H1 (cell line): ENCODE measurements at regions not wholly inside any gene's neighbourhood (a gene's known extent, or its start where the extent isn't known, plus 50 kb on each side); places are given as distances from the start of the nearest gene placed in this dataset.

Source experiments
- CTCF ChIA-PET: fragments of 300-600 bp; sonication (Branson Sonifier 250); formaldehyde crosslinking; loops from one replicate; lab custom pipeline; 2021; ENCODE audit not compliant: partially characterized antibody; lab: Charles Lee
- POLR2A ChIA-PET: fragments of 300-600 bp; sonication (Branson Sonifier 250); formaldehyde crosslinking; loops from one replicate; lab custom pipeline; 2021; ENCODE audit warnings: inconsistent platforms; ENCODE audit not compliant: partially characterized antibody; lab: Charles Lee
- DNase-seq, 2 experiments: peaks; one replicate each; pipeline versions ENCODE4 v3.0.0 to v3.0.0-alpha.2; 2010 to 2022; ENCODE audit warnings: low spot score in 2 of 2, low read depth in 1 of 2, mixed read lengths in 1 of 2
- FAIRE-seq: peaks from 2 replicates; lab custom pipeline; 2011; peaks lifted over from hg19 to GRCh38; lab: Jason Lieb, UNC
- H2AFZ ChIP-seq: 2 replicates; pipeline ENCODE4 v1.8.1; 2012; ENCODE audit warnings: low read length, inconsistent platforms
- H2AK5ac ChIP-seq: 2 replicates; pipeline ENCODE4 v1.6.1; 2013; ENCODE audit warnings: low read depth, low read length
- H2BK120ac ChIP-seq: replicated peaks from 2 replicates; pipeline ENCODE3; 2013; ENCODE audit warnings: low read depth, low read length, inconsistent platforms
- H2BK12ac ChIP-seq: 2 replicates; pipeline ENCODE4 v1.6.1; 2013; ENCODE audit warnings: low read depth, low read length
- H2BK15ac ChIP-seq: 2 replicates; pipeline ENCODE4 v1.6.1; 2013; ENCODE audit warnings: low read length
- H2BK20ac ChIP-seq: 2 replicates; pipeline ENCODE4 v1.6.1; 2013; ENCODE audit warnings: low read length
- H2BK5ac ChIP-seq: 2 replicates; pipeline ENCODE4 v1.6.1; 2013; ENCODE audit warnings: low read depth, low read length
- H3K14ac ChIP-seq: 2 replicates; pipeline ENCODE4 v1.6.1; 2013; ENCODE audit warnings: inconsistent platforms; ENCODE audit not compliant: insufficient read length
- H3K18ac ChIP-seq: 2 replicates; pipeline ENCODE4 v1.6.1; 2013; ENCODE audit warnings: low read length; ENCODE audit errors: extremely low read depth
- H3K23ac ChIP-seq: 2 replicates; pipeline ENCODE4 v1.6.1; 2013; ENCODE audit warnings: inconsistent platforms; ENCODE audit not compliant: insufficient read length
- H3K23me2 ChIP-seq: 2 replicates; pipeline ENCODE4 v1.6.1; 2013; ENCODE audit warnings: low read depth, low read length
- H3K27ac ChIP-seq: 2 replicates; pipeline ENCODE4 v1.6.1; 2011; ENCODE audit warnings: low read depth, low read length, inconsistent platforms
- H3K27me3 ChIP-seq, 4 experiments: replicated peaks in 1 of 4; 1 replicate in 1 of 4; 2 replicates in 3 of 4; pipeline versions ENCODE4 v1.6.1 to v1.8.1; 2011 to 2013; ENCODE audit warnings: low read length in 3 of 4, mild to moderate bottlenecking in 3 of 4, inconsistent platforms in 2 of 4, mixed read lengths in 2 of 4, moderate library complexity in 1 of 4; ENCODE audit not compliant: control insufficient read depth in 3 of 4, insufficient read depth in 3 of 4; ENCODE audit errors: extremely low read depth in 1 of 4
- H3K36me3 ChIP-seq, 4 experiments: 2 replicates each; pipeline versions ENCODE4 v1.6.1 to v1.8.1; 2011 to 2013; ENCODE audit warnings: mild to moderate bottlenecking in 4 of 4, low read length in 3 of 4, moderate library complexity in 2 of 4, control low read depth in 1 of 4, inconsistent platforms in 1 of 4; ENCODE audit not compliant: insufficient read depth in 4 of 4, control insufficient read depth in 2 of 4
- H3K4ac ChIP-seq: replicated peaks from 2 replicates; pipeline ENCODE3; 2013; ENCODE audit warnings: low read length, low read depth, mixed read lengths, inconsistent platforms; ENCODE audit not compliant: insufficient read length
- H3K4me1 ChIP-seq, 4 experiments: replicated peaks in 1 of 4; 1 replicate in 1 of 4; 2 replicates in 3 of 4; pipeline versions ENCODE4 v1.6.1 to v1.8.1; 2011 to 2013; ENCODE audit warnings: low read length in 3 of 4, inconsistent platforms in 2 of 4, mixed read lengths in 1 of 4; ENCODE audit not compliant: insufficient read depth in 4 of 4, control insufficient read depth in 3 of 4
- H3K4me2 ChIP-seq, 2 experiments: 2 replicates each; pipeline versions ENCODE4 v1.6.1 to v1.8.1; 2011 to 2013; ENCODE audit warnings: low read depth in 2 of 2, low read length in 2 of 2, control low read depth in 1 of 2, inconsistent platforms in 1 of 2, mild to moderate bottlenecking in 1 of 2; ENCODE audit not compliant: insufficient read depth in 1 of 2
- H3K4me3 ChIP-seq, 4 experiments: fragments of 200-600, 300-600 bp in 1 of 4; sonication (generic), shearing (Covaris generic), sonication (Bioruptor Twin) in 1 of 4; 2 replicates each; pipeline versions ENCODE4 v1.5.1 to v1.8.1; 2011 to 2016; ENCODE audit warnings: low read length in 4 of 4, low read depth in 3 of 4, control low read depth in 2 of 4, inconsistent platforms in 2 of 4, mild to moderate bottlenecking in 2 of 4, mixed read lengths in 1 of 4, moderate library complexity in 1 of 4; ENCODE audit not compliant: insufficient read depth in 2 of 4; ENCODE audit errors: extremely low read depth in 1 of 4
- H3K56ac ChIP-seq: replicated peaks from 2 replicates; pipeline ENCODE3; 2013; ENCODE audit warnings: low read depth, mild to moderate bottlenecking, mixed read lengths, low read length, inconsistent platforms; ENCODE audit not compliant: insufficient read length
- H3K79me1 ChIP-seq: 2 replicates; pipeline ENCODE4 v1.6.1; 2013; ENCODE audit warnings: low read depth, low read length, control low read depth
- H3K79me2 ChIP-seq, 2 experiments: 2 replicates each; pipeline versions ENCODE4 v1.6.1 to v1.8.1; 2012 to 2013; ENCODE audit warnings: low read length in 2 of 2, mild to moderate bottlenecking in 2 of 2, inconsistent platforms in 1 of 2; ENCODE audit not compliant: insufficient read depth in 2 of 2, control insufficient read depth in 1 of 2
- H3K9ac ChIP-seq, 4 experiments: replicated peaks in 1 of 4; 1 replicate in 1 of 4; 2 replicates in 3 of 4; pipeline versions ENCODE4 v1.6.1 to v1.8.1; 2011 to 2013; ENCODE audit warnings: low read depth in 3 of 4, low read length in 3 of 4, control low read depth in 2 of 4, mild to moderate bottlenecking in 2 of 4, moderate library complexity in 2 of 4, inconsistent platforms in 1 of 4; ENCODE audit errors: extremely low read depth in 1 of 4
- H3K9me3 ChIP-seq, 2 experiments: 2 replicates each; pipeline versions ENCODE4 v1.6.1 to v1.8.1; 2012 to 2013; ENCODE audit warnings: mild to moderate bottlenecking in 2 of 2, moderate library complexity in 2 of 2, control low read depth in 1 of 2, inconsistent platforms in 1 of 2, low read depth in 1 of 2, low read length in 1 of 2, mixed read lengths in 1 of 2; ENCODE audit not compliant: insufficient read depth in 2 of 2
- H4K20me1 ChIP-seq, 2 experiments: replicated peaks in 1 of 2; 2 replicates each; pipeline versions ENCODE3 to v1.8.1; 2011 to 2013; ENCODE audit warnings: inconsistent platforms in 2 of 2, low read length in 2 of 2, mild to moderate bottlenecking in 1 of 2; ENCODE audit not compliant: insufficient read depth in 2 of 2, control insufficient read depth in 1 of 2
- H4K5ac ChIP-seq: 2 replicates; pipeline ENCODE4 v1.6.1; 2013; ENCODE audit warnings: low read length, low read depth, mixed read lengths, inconsistent platforms; ENCODE audit not compliant: insufficient read length
- H4K8ac ChIP-seq: 2 replicates; pipeline ENCODE4 v1.8.0; 2013; ENCODE audit warnings: mild to moderate bottlenecking, moderate library complexity, low read length, inconsistent platforms; ENCODE audit not compliant: insufficient read depth; ENCODE audit errors: extremely low read depth
- H4K91ac ChIP-seq: replicated peaks from 2 replicates; pipeline ENCODE3; 2013; ENCODE audit warnings: low read length, mixed read lengths, inconsistent platforms; ENCODE audit not compliant: insufficient read length
- ASH2L ChIP-seq: fragments of 200-600, 300-600 bp; sonication (generic); IDR thresholded peaks from one replicate; pipeline ENCODE4 v1.7.1; 2017; ENCODE audit warnings: low read length
- JUN ChIP-seq: IDR thresholded peaks from 2 replicates; pipeline ENCODE4 v1.6.1; 2011; ENCODE audit warnings: low read depth, mild to moderate bottlenecking, improper control_type of control experiment, low read length
- NANOG ChIP-seq: IDR thresholded peaks from 2 replicates; pipeline ENCODE4 v1.6.1; 2011; ENCODE audit warnings: low read length, low read depth, mild to moderate bottlenecking, inconsistent platforms; ENCODE audit not compliant: insufficient read depth, poor library complexity, severe bottlenecking
- SP1 ChIP-seq: IDR thresholded peaks from 2 replicates; pipeline ENCODE4 v1.6.1; 2011; ENCODE audit warnings: low read depth, low read length
- TEAD4 ChIP-seq: IDR thresholded peaks from 2 replicates; pipeline ENCODE4 v1.6.1; 2012; ENCODE audit warnings: low read depth, low read length, inconsistent platforms, mixed read lengths
- WGBS, 2 experiments: shearing (Covaris generic) in 1 of 2; methylation state at CpG; one replicate each; pipeline versions ENCODE4 v1.1.6 to v1.1.7; 2013 to 2015; ENCODE audit warnings: low lambda C conversion rate in 2 of 2, mixed read lengths in 2 of 2, inconsistent platforms in 1 of 2, low coverage in 1 of 2, missing lambda C conversion rate in 1 of 2; ENCODE audit not compliant: insufficient replicate concordance in 2 of 2, insufficient coverage in 1 of 2, insufficient read length in 1 of 2; ENCODE audit errors: extremely low coverage in 1 of 2, missing lambda C conversion rate in 1 of 2; 5-methylcytosine and 5-hydroxymethylcytosine counted together

- Histone ChIP-seq H4K20me1 (peaks cover 14 to 28% of the 10 kb centered on the region in 2 experiments), H3K79me1 (no peaks in the 10 kb centered on the region), H2AK5ac (no peak overlapping the region), H3K27me3 (peaks cover 86 to 98% (median 94%) of the 10 kb centered on the region in 4 experiments), H2BK5ac (no peak overlapping the region), H3K18ac (no peak overlapping the region), H2BK15ac (no peak overlapping the region), H3K4me3 (no peak overlapping the region), H3K23me2 (no peaks in the 10 kb centered on the region), H4K8ac (no peak overlapping the region), H3K4me1 (peaks cover 0 to 6% (median 5%) of the 10 kb centered on the region in 4 experiments; a peak in 5 of 7 replicates), H3K23ac (no peak overlapping the region), H3K14ac (no peak overlapping the region), H4K91ac (no peak overlapping the region), H3K79me2 (no peaks in the 10 kb centered on the region), H4K5ac (no peak overlapping the region), H2BK20ac (no peak overlapping the region), H2BK12ac (no peak overlapping the region), H3K56ac (no peak overlapping the region), H3K4me2 (peak overlapping the region in 1 of 2 experiments; percentile 2; a peak in 1 of 4 replicates), H3K27ac (no peak overlapping the region), H2BK120ac (no peak overlapping the region), H3K9ac (no peak overlapping the region), H3K4ac (no peak overlapping the region), H3K9me3 (peaks cover 21 to 27% of the 10 kb centered on the region in 2 experiments), H2AFZ (no peak overlapping the region), H3K36me3 (peaks cover 0 to 20% (median 3%) of the 10 kb centered on the region in 4 experiments; a peak in 3 of 8 replicates)
- CTCF ChIA-PET: interaction anchor here (0.8 kb wide), 1 partner anchor 442 kb away, joined by 3 read pairs; no protein-coding TSS in a partner anchor
- DNase-seq (peak in 1 of 2 experiments; percentile 49), FAIRE-seq (no peak)
- POLR2A ChIA-PET: interaction anchor here (1.3 kb wide), 1 partner anchor 11 kb away, joined by 3 read pairs; no protein-coding TSS in a partner anchor
- 38% methylated on average over 1 of the region's 1 CpG; no CpG with 5 or more reads in 1 of the 2 experiments for WGBS, 2 experiments
- 0 out of 2 replicates have a peak, but pooled peaks have one; percentile 12 for TF ChIP-seq TEAD4
- no peak for TF ChIP-seq JUN
- TF ChIP-seq ASH2L: no peak
- no peak for TF ChIP-seq SP1
- no peak for TF ChIP-seq NANOG
Measured at GRCh38 chr2:217270485-217271121, 410.7 kb upstream of the TNP1 start.
